HG03558 (cell line): ENCODE measurements at regions not wholly inside any gene's neighbourhood (a gene's known extent, or its start where the extent isn't known, plus 50 kb on each side); places are given as distances from the start of the nearest gene placed in this dataset.
"Not testable (repeated sequence)": the region's sequence is repeated elsewhere in the genome, so short reads cannot be mapped to it uniquely, and the experiment has no call there.

Source experiments
- ATAC-seq: cut with Tn5 transposase; IDR thresholded peaks from one replicate; pipeline ENCODE4 v1.9.1; 2021; ENCODE audit warnings: moderate number of reproducible peaks; ENCODE audit not compliant: unreplicated experiment; ENCODE audit errors: extremely low read depth

DNA sequence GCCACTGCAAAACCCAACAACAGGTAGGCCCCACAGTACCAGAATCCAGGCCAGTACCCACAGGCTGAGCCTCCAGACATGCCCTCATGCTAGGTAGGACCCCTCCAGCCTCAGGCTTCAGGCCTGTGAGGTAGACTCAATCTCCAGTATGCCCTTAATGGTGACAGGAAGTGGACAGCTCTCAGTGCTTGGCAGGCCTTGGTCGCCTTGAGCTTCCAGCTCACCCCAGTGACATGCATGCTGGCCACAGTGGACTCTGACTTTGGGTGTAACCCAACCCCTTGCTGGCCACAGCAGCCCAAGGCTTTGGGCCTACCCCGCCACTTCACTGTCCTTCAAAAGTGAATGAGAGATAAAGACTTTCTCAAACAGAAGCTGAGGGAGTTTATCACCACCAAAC lies 324.2 kb downstream of the ANTXR2 start:
- ATAC-seq, result no peak

DNA sequence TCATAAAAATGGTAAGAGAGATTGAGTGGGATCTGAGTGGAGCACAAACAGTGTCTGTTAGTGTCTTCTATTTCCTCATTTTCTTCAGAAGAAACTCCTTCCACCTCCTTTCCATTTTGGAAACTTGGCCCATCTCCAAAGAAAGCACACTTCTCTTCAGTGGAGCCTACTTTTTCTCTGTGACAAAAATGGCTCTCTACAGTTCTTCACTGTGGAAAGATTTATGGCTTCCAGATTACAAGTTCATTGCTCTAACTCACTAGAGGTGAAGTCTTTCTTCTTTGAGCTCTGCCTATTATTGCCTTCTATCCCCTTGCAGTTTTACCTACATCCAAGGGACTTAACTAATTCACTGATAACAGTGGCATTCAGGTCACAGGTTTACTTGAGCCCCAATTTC lies 325.8 kb downstream of the ANTXR2 start:
- ATAC-seq, result no peak

DNA sequence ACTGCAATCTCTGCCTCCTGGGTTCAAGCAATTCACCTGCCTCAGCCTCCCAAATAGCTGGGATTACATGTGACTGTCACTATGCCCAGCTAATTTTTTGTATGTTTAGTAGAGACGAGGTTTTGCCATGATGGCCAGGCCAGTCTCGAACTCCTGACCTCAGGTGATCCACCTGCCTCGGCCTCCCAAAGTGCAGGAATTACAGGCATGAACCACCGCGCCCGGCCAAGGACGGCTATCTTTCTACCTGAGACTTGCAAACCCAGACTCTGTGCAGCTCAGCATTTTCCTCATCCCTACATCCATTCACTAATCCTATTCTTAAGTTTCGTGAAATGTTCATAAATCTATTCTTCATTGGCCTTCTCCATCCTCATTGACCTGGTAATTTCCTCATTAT lies 330.0 kb downstream of the ANTXR2 start:
- no peak for ATAC-seq

DNA sequence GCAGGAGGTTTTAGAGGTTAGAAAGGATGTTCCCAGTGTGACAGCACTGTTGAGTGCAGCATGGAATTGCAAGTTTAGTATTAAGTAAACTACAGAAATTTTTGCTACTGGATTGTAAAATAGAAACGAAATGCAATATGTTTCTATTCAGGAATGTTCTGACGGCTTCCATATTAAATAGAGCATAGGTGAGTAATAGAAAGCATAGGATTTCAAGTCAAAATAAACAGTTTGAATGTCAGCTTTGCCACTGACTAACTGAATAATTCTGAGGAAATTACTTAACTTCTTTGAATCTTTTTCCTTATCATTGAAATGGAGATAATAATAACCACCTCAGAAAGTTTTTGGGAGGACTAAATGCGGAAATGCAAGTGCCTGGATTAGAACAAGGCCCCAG lies 331.9 kb upstream of the GK2 start:
- no peak for ATAC-seq

DNA sequence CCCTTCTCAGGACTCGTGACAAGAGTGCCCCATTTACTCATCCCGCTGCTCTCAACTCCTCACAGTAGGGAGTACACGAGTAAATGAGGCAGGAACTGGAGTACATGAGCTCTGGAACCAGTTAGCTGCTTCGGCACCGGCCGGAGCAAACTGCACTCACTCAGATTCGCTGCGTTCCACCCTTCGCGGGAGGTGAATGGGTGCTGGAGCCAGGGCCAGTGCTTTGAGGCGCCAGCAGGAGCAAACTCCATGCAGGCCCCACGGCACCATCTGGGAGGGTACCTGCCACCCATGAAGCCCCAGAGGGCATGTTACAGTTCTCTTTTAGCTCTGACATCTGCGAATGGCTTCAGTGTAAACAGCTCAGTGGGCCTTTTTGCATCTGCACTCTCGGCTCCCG lies 315.5 kb upstream of the GK2 start:
- ATAC-seq, result no peak

DNA sequence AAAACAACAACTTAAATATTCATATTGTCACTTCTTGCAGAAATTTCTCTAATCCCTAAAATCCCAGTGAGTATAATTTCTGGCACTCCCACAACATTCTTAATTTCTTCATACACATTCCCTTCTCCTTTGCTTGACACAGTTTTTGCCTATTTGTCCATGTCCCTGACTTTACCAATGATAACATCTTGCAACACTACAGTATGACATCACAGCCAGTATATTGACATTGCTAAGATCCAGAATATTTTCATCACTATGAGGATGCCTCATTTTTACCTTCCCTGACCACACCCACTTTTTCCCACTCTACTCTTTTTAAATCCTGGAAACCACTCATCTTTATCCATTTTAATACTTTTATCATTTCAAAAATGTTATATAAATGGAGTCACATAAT lies 292.3 kb upstream of the GK2 start:
- ATAC-seq, result no peak

DNA sequence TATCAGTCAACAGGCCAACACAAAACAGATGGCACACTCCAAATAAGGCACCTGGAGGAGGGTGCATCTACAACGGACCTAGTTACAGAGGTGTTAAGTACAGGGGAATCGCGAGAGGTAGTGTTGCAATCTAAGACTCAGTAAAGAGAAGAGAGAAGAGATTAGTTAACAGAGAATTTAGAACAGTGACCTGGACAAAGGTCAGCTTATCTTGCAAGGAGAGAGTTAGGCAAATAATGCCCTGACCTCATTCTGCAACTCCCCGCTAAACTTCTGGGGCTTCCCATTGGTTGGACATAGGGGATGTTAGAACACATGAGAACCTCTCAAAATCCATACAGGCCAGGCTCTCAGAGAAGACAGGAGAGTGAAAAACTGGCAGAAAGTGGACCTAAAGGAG lies 289.4 kb upstream of the GK2 start:
- no peak for ATAC-seq

DNA sequence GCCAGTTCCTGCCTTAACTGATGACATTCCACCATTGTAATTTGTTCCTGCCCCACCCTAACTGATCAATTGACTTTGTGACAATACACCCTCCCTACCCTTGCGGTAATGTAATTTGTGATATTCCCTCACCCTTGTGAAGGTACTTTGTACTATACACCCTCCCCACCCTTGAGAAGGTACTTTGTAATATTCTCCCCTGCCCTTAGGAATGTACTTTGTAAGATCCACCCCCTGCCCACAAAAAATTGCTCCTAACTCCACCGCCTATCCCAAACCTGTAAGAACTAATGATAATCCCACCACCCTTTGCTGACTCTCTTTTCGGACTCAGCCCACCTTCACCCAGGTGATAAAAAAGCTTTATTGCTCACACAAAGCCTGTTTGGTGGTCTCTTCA lies 288.5 kb upstream of the GK2 start:
- ATAC-seq, result not testable (repeated sequence)

DNA sequence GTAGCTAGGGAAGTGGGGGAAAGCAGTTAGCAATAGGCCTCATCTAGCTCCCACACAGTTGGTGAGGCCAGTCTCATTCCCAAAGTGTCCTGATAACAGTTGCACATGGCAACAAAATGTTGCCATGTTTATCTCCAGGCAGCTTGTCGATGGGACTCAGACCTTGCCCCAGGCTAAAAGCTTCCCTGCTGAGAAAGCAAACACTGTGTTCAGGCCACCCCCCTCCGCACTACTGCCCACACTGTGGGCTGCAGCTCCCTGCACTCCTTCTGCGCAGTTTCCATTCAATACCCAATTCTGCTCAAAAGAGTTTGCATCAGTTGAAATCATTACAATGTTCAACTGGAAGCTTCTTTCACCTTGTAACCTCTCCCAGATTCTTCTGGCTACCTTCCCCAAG lies 287.8 kb upstream of the GK2 start:
- ATAC-seq, result no peak

DNA sequence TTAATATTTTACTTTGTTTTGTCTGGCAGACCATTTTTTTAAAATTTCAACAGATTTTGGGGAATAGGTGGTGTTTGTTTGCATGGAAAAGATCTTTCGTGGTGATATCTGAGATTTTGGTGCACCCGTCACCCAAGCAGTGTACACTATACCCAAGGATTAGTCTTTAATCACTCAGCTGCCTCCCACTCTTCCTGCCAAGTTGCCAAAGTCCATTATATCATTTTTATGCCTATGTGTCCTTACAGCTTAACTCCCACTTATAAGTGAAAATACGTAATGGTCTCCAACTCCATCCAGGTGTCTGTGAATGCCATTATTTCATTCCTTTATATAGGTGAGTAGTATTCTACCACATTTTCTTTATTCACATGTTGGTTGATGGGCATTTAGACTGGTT lies 281.7 kb upstream of the GK2 start:
- no peak for ATAC-seq

DNA sequence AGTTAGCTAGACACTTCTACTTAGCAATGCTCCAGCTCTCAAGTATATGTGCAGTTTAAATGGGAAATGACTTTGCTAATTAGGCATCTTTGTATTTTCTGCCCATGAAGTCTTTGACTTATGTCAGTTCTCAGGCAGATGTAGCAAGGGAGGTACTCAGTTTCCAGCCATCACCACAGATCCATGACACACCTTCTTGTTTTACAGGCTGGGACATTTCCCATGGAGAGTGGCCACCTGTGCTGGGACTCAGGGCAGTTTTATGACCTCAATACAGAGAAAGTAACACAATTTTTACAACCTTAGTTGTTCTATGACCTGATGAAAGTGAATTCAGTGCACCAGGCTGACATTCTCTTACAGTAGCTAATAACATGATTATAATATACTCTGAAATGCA lies 280.7 kb upstream of the GK2 start:
- ATAC-seq, result no peak

DNA sequence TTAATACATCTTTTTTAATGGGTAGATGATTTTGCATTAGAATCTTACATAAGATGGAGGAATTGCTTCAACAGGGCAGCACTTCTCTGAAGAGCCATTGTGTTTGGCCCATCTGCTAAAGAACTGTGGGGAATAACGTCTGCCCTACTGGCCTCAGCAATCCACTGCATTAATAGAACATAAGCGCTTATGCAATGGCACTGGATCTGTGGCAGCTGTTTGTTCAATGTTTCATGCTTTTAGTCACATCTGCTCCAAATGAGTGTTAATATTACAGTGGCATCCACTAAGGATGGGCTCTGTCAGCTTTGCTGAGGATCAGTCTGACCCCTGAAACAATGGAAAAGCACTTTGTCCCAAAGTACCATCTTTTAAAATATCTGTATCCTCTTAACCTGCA lies 279.0 kb upstream of the GK2 start:
- no peak for ATAC-seq

DNA sequence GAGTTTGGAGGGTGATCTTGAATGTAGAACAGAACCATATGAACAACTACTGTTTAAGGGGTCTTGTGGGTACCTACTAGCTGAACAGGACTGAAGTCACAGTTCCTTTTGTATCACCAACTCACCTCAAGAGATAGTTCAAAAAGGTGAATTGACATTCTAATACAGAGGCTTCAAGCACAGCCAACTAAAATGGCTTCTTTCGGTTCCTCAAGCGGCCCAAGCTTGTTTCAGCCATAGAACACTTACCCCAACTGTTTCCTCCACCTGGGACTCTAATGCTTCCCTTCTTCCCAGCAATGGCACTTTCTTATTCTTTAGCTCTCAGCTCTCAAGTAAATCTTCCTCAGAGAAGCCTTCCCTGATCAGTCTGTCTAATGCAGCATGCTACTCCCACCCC lies 277.5 kb upstream of the GK2 start:
- ATAC-seq, result no peak

DNA sequence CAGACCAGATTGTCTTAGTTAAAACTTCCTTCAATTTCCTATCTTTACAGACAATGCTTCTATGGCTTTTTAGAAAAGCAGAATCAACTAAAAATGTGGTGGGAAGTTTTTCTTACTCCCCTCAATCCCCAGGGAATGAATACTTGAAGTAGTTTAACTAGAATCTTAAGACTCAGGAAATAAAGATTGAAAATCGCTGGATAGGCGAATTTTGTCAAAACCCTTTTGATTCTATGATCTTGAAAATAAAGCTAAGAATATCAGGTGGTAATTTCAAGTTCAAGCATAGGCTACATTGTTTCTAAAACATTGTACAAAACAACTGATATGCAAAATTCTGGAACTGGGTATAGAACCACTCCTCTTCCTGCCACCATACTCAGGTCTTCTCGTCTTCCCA lies 276.5 kb upstream of the GK2 start:
- no peak for ATAC-seq

DNA sequence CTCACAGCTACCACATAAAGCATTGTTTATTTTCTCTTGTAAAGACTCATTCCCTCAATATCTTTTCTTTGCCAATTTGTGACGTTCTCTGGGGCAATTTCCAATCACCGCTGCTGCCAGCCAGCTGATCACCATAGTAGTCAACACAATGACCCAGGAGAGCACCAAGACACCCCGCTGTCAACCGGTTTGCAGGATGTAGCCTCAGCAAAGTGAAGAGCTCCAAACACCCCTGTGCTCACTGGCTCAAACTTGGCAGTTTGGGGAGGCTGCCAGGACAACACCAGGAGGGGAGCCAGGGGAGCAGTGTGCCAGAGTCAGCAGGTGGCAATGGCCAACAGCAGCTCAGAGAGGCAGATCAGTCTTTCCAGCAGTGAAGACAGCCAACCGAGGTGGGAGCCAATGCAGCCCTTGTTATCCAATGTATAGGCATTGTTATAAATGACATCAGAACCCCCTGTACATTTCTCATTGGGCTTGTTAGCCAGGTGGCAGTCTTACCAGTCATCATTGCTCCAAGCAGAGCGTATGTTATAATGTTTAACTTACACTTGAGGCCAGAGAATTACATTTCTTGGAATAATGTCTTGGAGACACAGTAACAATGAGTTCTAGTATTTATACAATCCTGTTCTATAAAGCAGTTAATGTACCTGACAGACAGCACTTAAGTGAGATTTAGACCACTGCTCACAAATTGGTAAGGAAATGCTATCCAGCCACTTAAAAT lies 274.9 kb upstream of the GK2 start:
- no peak for ATAC-seq

DNA sequence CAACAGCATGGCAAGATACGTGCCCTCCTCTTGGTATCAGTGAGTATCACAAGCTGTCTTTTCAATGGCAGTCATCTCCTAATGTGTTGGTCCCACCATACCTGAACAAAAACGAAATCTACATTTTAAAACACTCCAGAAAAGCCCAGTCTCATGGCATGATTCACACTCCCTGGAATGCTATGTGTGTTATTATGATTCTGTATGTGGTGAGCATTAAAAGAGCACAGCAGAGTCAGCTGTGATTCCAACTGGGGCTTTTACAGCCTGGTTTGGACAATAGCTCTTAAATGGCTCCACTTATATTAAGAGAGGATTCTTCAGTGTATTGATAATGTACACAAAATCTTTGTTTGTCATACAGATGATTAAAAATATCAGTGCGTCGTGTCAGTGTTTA lies 274.1 kb upstream of the GK2 start:
- ATAC-seq, result no peak

DNA sequence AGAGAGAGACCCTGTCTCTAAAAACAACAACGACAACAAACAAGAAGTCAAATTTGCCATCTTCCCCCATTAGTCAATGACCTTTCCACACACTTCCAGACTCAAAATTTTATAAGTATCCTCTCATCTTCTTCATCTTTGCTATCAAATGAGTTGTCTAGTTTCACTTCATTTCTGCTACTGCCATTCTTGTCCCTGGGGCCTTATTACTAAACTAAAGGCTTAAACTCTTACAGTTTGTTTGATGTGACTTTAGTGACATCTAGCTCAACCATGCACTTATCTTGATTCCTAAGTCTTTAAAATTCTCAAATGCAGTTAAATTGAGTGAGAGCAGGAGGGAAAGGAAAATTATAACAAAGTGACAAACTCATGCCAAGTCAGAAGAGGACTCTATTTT lies 271.8 kb upstream of the GK2 start:
- no peak for ATAC-seq

DNA sequence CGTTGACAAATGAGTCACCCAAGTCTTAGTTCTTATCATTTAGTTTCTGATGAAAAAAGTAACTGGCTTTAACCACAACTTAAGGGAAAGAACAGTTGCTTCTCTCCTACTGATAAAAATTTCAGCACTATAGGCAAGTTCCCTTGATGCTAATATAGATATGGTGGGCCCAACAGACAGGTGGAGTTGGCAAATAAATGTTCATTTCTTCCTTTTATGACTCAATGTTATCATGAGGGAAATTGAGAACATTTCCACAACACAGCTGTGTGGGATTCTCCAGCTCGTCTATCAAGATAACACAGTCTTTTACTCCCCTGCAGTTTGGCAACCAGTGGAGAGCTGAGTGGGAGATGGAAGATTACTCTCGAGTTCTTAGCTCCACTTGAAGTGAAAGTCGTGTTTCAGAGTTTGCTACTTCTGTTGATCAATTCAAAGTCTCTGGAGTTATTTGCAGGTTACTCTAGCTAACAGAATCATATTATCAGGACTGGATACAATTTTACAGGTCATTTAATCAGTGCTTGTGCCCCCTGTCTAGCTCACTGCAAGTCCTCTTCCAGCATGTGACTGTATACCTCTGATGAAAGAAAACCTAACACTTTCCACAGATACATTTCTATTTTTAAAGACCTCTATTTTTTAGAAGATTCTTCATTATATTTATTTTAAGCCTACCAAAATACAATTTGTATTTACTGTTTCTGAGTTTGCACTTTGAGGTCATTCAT lies 270.6 kb upstream of the GK2 start:
- no peak for ATAC-seq

DNA sequence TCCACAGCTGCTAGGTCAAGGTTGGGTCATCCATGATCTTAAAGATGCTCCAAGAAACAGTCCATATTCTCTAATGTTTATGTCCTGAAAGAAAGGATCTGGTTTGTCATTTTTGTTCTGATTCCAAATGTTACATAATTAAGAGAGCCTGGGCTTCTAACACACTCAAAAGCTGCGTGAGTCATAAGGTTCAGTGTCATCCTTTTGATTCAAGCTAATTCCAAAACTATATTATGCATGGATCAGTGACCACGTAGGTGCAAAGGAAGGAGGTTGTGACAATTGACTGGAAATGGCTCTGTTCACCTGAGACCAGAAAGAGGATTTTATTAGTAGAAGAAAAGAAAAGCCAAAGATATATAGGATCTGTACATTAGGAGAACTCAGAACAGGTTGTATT lies 268.7 kb upstream of the GK2 start:
- no peak for ATAC-seq

DNA sequence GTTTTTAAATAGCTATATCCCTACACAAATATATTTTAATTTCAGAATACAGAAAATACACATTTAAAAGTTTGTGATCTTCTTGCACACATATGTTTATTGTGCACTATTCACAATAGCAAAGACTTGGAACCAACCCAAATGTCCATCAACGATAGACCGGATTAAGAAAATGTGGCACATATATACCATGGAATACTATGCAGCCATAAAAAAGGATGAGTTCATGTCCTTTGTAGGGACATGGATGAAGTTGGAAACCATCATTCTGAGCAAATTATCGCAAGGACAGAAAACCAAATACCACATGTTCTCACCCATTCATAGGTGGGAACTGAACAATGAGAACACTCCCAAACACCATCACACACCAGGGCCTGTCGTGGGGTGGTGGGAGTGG lies 266.9 kb upstream of the GK2 start:
- not testable (repeated sequence) for ATAC-seq

DNA sequence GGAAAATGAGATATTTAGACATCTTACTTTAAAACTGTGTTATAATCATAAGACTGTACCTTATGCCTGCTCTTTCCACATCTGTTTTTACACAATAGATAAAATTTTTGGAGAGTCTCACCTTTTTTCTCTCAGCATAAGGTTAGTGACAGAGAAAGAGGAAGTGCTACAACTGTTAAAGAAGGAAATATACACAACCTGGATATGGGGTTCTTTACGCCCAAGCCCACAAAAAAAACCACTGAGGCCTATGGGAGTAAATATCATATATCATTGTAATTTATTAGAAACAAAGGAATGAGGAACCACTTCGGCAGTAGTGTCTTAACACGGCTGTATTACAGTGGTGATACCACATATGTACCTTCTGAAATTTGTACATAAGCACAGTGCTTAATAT lies 265.9 kb upstream of the GK2 start:
- no peak for ATAC-seq

DNA sequence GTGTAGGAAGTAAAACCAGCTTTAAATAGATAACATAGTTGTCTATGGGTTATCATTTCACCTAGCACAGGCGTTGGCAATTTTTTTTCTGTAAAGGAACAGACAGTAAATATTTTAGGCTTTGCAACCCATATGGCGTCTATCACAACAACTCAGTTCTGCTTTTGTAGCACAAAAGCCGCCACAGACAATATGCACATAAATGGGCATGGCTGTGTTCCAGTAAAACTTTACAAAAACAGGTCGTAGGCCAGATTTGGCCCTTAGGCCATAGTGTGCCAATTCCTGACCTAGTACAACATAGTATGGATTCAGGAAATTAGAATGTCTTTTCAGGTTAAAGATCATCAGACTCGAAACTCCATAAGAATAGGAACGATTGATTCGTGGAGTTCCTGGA lies 265.3 kb upstream of the GK2 start:
- no peak for ATAC-seq
